ENCODE measurements at regions not wholly inside any gene's neighbourhood (a gene's known extent, or its start where the extent isn't known, plus 50 kb on each side); places are given as distances from the start of the nearest gene placed in this dataset.

DNA sequence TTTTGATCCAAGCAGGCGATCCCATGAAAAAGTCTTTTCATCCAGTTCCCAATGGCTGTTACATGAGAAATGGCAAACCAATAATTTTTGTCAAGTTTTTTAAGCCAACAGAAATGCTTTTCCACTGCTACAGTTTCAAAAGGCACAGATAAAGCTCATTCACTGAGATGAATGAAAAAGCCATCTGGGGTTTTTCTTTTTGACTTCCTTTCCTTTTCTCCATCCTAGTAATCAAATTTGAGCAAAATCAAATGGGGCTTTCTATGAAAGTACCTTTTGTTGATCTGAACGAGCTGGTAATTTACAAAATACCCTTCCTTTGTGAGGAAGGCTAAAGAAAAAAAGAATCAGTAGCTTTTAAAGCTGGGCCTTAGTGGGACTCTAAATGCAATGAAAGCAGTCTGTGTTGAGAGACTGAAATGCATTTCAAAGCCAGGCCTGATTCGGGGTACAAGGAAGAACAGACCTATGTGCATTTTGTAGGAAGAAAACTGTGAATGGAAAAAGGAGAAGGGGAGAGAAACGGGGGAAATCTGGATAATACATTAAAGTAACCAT is 185.2 kb upstream of the DNAJC19 start:
- TF ChIP-seq CTCF (IDR thresholded peaks at IDR 0.05; ENCODE audit: insufficient read depth, low read length, poor library complexity, severe bottlenecking): no peak
- Histone ChIP-seq H3K4me3 (ENCODE audit: low read depth, low read length) (no peak overlapping the region), H3K36me3 (ENCODE audit: control insufficient read depth, insufficient read depth, low read length) (no peaks in the 10 kb centered on the region), H3K27me3 (ENCODE audit: control insufficient read depth, insufficient read depth, low read length) (no peaks in the 10 kb centered on the region)
- DNase-seq (ENCODE audit: low read depth): no peak

- TF ChIP-seq CTCF (IDR thresholded peaks at IDR 0.05; ENCODE audit: insufficient read depth, low read length, poor library complexity, severe bottlenecking): no peak
- H3K36me3 ChIP-seq (ENCODE audit: control insufficient read depth, insufficient read depth, low read length): no peaks in the 10 kb centered on the region
- DNase-seq (ENCODE audit: low read depth): no peak
- no peak overlapping the region for H3K4me3 ChIP-seq (ENCODE audit: low read depth, low read length)
- H3K27me3 ChIP-seq (ENCODE audit: control insufficient read depth, insufficient read depth, low read length): no peaks in the 10 kb centered on the region
Measured at GRCh38 chr3:181174022-181174421, 184.5 kb upstream of the DNAJC19 start.

- no peaks in the 10 kb centered on the region for H3K36me3 ChIP-seq (ENCODE audit: control insufficient read depth, insufficient read depth, low read length)
- H3K27me3 ChIP-seq (ENCODE audit: control insufficient read depth, insufficient read depth, low read length): no peaks in the 10 kb centered on the region
- no peak for TF ChIP-seq CTCF (IDR thresholded peaks at IDR 0.05; ENCODE audit: insufficient read depth, low read length, poor library complexity, severe bottlenecking)
- H3K4me3 ChIP-seq (ENCODE audit: low read depth, low read length): no peak overlapping the region
- DNase-seq (ENCODE audit: low read depth): no peak
Measured at GRCh38 chr3:181173227-181173626, 183.7 kb upstream of the DNAJC19 start.

DNA sequence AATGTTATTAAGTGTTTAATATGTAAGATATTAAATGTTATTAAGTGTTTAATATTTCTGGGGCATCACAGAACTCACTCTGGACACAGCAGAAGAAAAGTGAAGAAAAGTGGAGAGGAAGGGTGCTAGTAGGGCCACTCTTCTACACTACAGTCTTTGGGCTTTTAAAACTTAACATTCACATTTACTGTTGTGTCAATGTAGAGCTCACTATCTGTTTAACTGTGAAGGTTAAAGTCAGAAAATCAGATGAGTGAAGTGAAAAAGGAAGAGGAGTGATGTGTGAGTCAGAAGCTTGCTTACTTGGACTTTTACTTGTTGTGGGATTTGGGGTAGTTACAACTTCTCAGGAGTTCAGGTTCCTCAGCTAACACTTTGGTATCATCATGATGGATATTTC is 145.3 kb upstream of the DNAJC19 start:
- H3K36me3 ChIP-seq (ENCODE audit: control insufficient read depth, insufficient read depth, low read length): no peaks in the 10 kb centered on the region
- no peaks in the 10 kb centered on the region for H3K27me3 ChIP-seq (ENCODE audit: control insufficient read depth, insufficient read depth, low read length)
- no peak for TF ChIP-seq CTCF (IDR thresholded peaks at IDR 0.05; ENCODE audit: insufficient read depth, low read length, poor library complexity, severe bottlenecking)
- DNase-seq (ENCODE audit: low read depth): no peak
- H3K4me3 ChIP-seq (ENCODE audit: low read depth, low read length): no peak overlapping the region

DNA sequence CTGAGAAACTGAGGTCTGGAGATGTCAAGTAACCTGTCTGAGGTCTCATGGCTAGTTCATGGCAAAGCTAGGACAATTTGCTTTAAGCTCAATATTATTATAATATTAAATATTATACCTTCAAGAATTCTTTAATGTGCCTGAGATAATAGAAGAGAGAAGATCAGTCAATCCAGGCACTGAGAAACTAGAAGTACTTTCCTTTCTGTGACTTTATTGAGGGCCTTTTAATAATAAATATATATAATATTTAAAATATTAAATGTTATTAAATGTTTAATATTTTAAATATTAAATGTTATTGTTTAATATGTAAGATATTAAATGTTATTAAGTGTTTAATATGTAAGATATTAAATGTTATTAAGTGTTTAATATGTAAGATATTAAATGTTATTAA is 144.3 kb upstream of the DNAJC19 start:
- TF ChIP-seq CTCF (IDR thresholded peaks at IDR 0.05; ENCODE audit: insufficient read depth, low read length, poor library complexity, severe bottlenecking): no peak
- Histone ChIP-seq H3K27me3 (ENCODE audit: control insufficient read depth, insufficient read depth, low read length) (no peaks in the 10 kb centered on the region), H3K36me3 (ENCODE audit: control insufficient read depth, insufficient read depth, low read length) (no peaks in the 10 kb centered on the region), H3K4me3 (ENCODE audit: low read depth, low read length) (no peak overlapping the region)
- no peak for DNase-seq (ENCODE audit: low read depth)

DNA sequence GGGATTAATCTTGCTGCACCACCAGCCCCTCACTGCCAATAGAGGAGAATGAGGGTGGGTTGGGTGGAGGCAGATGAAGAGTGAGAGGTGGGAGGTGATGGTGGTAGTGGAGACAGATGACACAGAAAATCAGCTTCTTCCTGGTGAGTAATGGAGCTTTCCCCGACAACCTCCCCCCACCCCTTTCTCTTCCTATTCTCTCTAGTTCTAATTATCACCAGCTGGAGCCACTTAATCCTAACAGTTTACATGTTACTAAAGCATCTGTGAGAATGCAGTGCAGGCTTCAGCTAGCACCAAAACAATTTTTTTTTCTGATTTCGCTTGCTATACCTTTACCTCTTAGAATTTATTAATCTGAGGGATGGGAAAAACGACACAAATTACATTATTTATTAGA is 116.1 kb upstream of the DNAJC19 start:
- no peaks in the 10 kb centered on the region for H3K27me3 ChIP-seq (ENCODE audit: control insufficient read depth, insufficient read depth, low read length)
- no peak for DNase-seq (ENCODE audit: low read depth)
- no peak for TF ChIP-seq CTCF (IDR thresholded peaks at IDR 0.05; ENCODE audit: insufficient read depth, low read length, poor library complexity, severe bottlenecking)
- no peak overlapping the region for H3K4me3 ChIP-seq (ENCODE audit: low read depth, low read length)
- H3K36me3 ChIP-seq (ENCODE audit: control insufficient read depth, insufficient read depth, low read length): no peaks in the 10 kb centered on the region

Data from kidney epithelial cell (primary cell).